GM23338 (cell line): ENCODE measurements at regions not wholly inside any gene's neighbourhood (a gene's known extent, or its start where the extent isn't known, plus 50 kb on each side); places are given as distances from the start of the nearest gene placed in this dataset.

Source experiments
- ATAC-seq: fragments of 200-7000 bp; cut with Tn5 transposase; 3 replicates; pipeline ENCODE4 v1.9.1; 2020
- DNase-seq: peaks from one replicate; pipeline ENCODE4 v3.0.0-alpha.2; 2015; ENCODE audit warnings: low spot score
- H2AFZ ChIP-seq: fragments of 200-600 bp; sonication (generic); 2 replicates; pipeline ENCODE4 v1.8.0; 2016; ENCODE audit warnings: antibody characterized with exemption, mild to moderate bottlenecking, moderate library complexity
- H3F3A ChIP-seq: fragments of 200-600 bp; sonication (generic); replicated peaks from 2 replicates; pipeline ENCODE4 v1.8.0; 2017; ENCODE audit warnings: antibody characterized with exemption, mixed run types, low read depth
- H3K27ac ChIP-seq: fragments of 200-600 bp; sonication (generic); 2 replicates; pipeline ENCODE4 v1.6.1; 2016; ENCODE audit warnings: low read depth
- H3K27me3 ChIP-seq: fragments of 200-600 bp; sonication (generic); 2 replicates; pipeline ENCODE4 v1.8.0; 2016; ENCODE audit warnings: mild to moderate bottlenecking, mixed run types, moderate library complexity; ENCODE audit not compliant: insufficient read depth
- H3K36me3 ChIP-seq: fragments of 200-600 bp; sonication (generic); 2 replicates; pipeline ENCODE4 v1.8.0; 2016; ENCODE audit warnings: mild to moderate bottlenecking; ENCODE audit not compliant: insufficient read depth
- H3K4me1 ChIP-seq: fragments of 200-600 bp; sonication (generic); 2 replicates; pipeline ENCODE4 v1.8.0; 2016; ENCODE audit warnings: mild to moderate bottlenecking, moderate library complexity; ENCODE audit not compliant: insufficient read depth
- H3K4me2 ChIP-seq: fragments of 200-600 bp; sonication (generic); 2 replicates; pipeline ENCODE4 v1.7.1; 2017; ENCODE audit warnings: mixed run types
- H3K4me3 ChIP-seq: fragments of 200-600 bp; sonication (generic); 2 replicates; pipeline ENCODE4 v1.6.1; 2016; ENCODE audit warnings: mixed run types
- H3K79me2 ChIP-seq: fragments of 200-600 bp; sonication (generic); replicated peaks from 2 replicates; pipeline ENCODE4 v1.8.0; 2017; ENCODE audit warnings: mild to moderate bottlenecking; ENCODE audit not compliant: insufficient read depth
- H3K9me2 ChIP-seq: fragments of 200-600 bp; sonication (generic); 2 replicates; pipeline ENCODE4 v1.8.0; 2017; ENCODE audit not compliant: insufficient read depth
- H4K20me1 ChIP-seq: fragments of 200-600 bp; sonication (generic); replicated peaks from 2 replicates; pipeline ENCODE4 v1.8.0; 2017; ENCODE audit warnings: mild to moderate bottlenecking; ENCODE audit not compliant: insufficient read depth
- H3K27ac Mint-ChIP-seq: 2 replicates; pipeline ENCODE4 v1.8.0; 2020; ENCODE audit warnings: inconsistent platforms, mild to moderate bottlenecking, moderate library complexity, mixed read lengths
- H3K27me3 Mint-ChIP-seq: 3 replicates; pipeline ENCODE4 v1.8.0; 2022; ENCODE audit warnings: low read depth, mild to moderate bottlenecking, moderate library complexity, mixed read lengths, inconsistent platforms; ENCODE audit not compliant: insufficient read depth, poor library complexity
- H3K36me3 Mint-ChIP-seq: 3 replicates; pipeline ENCODE4 v1.8.0; 2021; ENCODE audit warnings: low read depth, mild to moderate bottlenecking, inconsistent platforms, moderate library complexity, mixed read lengths
- H3K4me1 Mint-ChIP-seq: 3 replicates; pipeline ENCODE4 v1.8.0; 2020; ENCODE audit warnings: mild to moderate bottlenecking, inconsistent platforms, mixed read lengths
- H3K4me3 Mint-ChIP-seq: 3 replicates; pipeline ENCODE4 v1.8.0; 2021; ENCODE audit warnings: moderate library complexity, mild to moderate bottlenecking, inconsistent platforms, mixed read lengths
- H3K9me3 Mint-ChIP-seq: 3 replicates; pipeline ENCODE4 v1.8.0; 2020; ENCODE audit warnings: moderate library complexity, mild to moderate bottlenecking, inconsistent platforms, mixed read lengths
- CREB1 ChIP-seq: fragments of 250-450 bp; sonication (Bioruptor Pico); IDR thresholded peaks from 2 replicates; pipeline ENCODE4 v1.5.0; 2020; ENCODE audit warnings: low read depth, mild to moderate bottlenecking, moderate library complexity
- EZH2 ChIP-seq: fragments of 200-600 bp; sonication (generic); IDR thresholded peaks from one replicate; pipeline ENCODE4 v1.8.0; 2017; ENCODE audit warnings: antibody characterized with exemption, mild to moderate bottlenecking, low read depth; ENCODE audit not compliant: unreplicated experiment
- EZH2phosphoT487 ChIP-seq: fragments of 200-600 bp; sonication (generic); IDR thresholded peaks from one replicate; pipeline ENCODE4 v1.8.1; 2018; ENCODE audit warnings: antibody characterized with exemption; ENCODE audit not compliant: unreplicated experiment
- JUNB ChIP-seq: IDR thresholded peaks from one replicate; pipeline ENCODE4 v1.6.1; 2016; ENCODE audit warnings: antibody characterized with exemption; ENCODE audit not compliant: unreplicated experiment
- NANOG ChIP-seq: IDR thresholded peaks from 2 replicates; pipeline ENCODE4 v1.6.1; 2016; ENCODE audit warnings: antibody characterized with exemption, borderline replicate concordance
- STAT1 ChIP-seq: IDR thresholded peaks from one replicate; pipeline ENCODE4 v1.6.1; 2016; ENCODE audit warnings: antibody characterized with exemption; ENCODE audit not compliant: unreplicated experiment
- ZNF331 ChIP-seq: fragments of 250-450 bp; sonication (Bioruptor Pico); IDR thresholded peaks from 2 replicates; pipeline ENCODE4 v1.5.0; 2020; ENCODE audit warnings: low read depth, mild to moderate bottlenecking, moderate library complexity
- TF ChIP-seq, protein P1 (sequence below): IDR thresholded peaks from one replicate; pipeline ENCODE4 v1.6.1; 2018; ENCODE audit warnings: antibody characterized with exemption; ENCODE audit not compliant: unreplicated experiment
- TF ChIP-seq, protein P2 (sequence below): IDR thresholded peaks from 2 replicates; pipeline ENCODE4 v1.6.1; 2016; ENCODE audit warnings: antibody characterized with exemption
- TF ChIP-seq, protein P3 (sequence below): fragments of 250-450 bp; sonication (Bioruptor Pico); IDR thresholded peaks from 2 replicates; pipeline ENCODE4 v1.5.0; 2020; ENCODE audit warnings: mild to moderate bottlenecking, moderate library complexity
- TF ChIP-seq, protein P4 (sequence below), 2 experiments: fragments of 200-600 bp in 1 of 2; sonication (generic) in 1 of 2; conservative IDR thresholded peaks; 2 replicates each; pipeline versions ENCODE4 v1.5.1 to v1.6.1; 2016 to 2017; ENCODE audit warnings: antibody characterized with exemption in 2 of 2, low read depth in 2 of 2, mild to moderate bottlenecking in 2 of 2, moderate library complexity in 1 of 2

DNA sequence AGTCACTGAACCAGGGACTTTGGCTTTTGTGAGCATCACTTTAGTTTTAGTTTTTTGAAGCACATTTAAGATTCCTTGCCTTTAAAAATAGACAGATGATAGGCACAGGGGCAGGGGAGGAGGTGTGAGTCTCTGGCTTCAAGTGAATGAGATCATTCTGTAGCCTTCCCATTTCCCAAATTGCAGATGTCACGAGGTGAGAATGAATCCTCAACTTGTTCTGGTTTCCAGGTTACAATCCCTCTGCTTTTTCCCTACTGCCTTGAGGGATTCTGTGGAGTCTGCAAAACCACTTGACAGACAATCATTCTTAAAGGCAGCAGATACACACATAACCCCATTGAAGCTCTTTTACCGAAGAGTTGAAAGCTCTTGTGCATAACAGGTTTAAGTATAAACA lies 332.4 kb downstream of the DMAC1 start (continued):
- TF ChIP-seq, protein P1, sequence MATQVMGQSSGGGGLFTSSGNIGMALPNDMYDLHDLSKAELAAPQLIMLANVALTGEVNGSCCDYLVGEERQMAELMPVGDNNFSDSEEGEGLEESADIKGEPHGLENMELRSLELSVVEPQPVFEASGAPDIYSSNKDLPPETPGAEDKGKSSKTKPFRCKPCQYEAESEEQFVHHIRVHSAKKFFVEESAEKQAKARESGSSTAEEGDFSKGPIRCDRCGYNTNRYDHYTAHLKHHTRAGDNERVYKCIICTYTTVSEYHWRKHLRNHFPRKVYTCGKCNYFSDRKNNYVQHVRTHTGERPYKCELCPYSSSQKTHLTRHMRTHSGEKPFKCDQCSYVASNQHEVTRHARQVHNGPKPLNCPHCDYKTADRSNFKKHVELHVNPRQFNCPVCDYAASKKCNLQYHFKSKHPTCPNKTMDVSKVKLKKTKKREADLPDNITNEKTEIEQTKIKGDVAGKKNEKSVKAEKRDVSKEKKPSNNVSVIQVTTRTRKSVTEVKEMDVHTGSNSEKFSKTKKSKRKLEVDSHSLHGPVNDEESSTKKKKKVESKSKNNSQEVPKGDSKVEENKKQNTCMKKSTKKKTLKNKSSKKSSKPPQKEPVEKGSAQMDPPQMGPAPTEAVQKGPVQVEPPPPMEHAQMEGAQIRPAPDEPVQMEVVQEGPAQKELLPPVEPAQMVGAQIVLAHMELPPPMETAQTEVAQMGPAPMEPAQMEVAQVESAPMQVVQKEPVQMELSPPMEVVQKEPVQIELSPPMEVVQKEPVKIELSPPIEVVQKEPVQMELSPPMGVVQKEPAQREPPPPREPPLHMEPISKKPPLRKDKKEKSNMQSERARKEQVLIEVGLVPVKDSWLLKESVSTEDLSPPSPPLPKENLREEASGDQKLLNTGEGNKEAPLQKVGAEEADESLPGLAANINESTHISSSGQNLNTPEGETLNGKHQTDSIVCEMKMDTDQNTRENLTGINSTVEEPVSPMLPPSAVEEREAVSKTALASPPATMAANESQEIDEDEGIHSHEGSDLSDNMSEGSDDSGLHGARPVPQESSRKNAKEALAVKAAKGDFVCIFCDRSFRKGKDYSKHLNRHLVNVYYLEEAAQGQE, result no peak
- TF ChIP-seq, protein P2, sequence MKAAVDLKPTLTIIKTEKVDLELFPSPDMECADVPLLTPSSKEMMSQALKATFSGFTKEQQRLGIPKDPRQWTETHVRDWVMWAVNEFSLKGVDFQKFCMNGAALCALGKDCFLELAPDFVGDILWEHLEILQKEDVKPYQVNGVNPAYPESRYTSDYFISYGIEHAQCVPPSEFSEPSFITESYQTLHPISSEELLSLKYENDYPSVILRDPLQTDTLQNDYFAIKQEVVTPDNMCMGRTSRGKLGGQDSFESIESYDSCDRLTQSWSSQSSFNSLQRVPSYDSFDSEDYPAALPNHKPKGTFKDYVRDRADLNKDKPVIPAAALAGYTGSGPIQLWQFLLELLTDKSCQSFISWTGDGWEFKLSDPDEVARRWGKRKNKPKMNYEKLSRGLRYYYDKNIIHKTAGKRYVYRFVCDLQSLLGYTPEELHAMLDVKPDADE, result no peak
- TF ChIP-seq EZH2 (no peak), JUNB (no peak), ZNF331 (CRISPR knock-in tag) (no peak), CREB1 (CRISPR knock-in tag) (no peak)

DNA sequence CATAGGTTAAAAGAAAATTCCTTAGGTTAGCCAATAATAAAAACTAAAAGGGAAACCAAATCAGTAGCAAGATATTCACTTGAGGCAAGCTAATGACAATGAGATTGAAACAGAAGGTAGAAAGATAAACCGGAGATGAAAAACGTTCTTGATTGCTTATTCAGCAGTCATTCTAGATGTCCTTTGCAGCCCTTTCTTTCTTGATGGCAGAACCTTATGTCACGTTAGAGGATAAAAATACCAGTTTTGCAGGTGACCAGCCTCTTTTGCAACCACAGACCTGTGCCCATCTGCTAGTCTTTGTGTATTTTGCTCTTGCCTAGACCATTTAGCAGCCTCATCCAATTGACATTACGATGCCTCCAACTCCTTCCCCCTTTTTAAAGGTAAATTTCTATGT lies 337.8 kb downstream of the DMAC1 start:
- no peak overlapping the region for H3K27ac ChIP-seq
- H3K9me3 Mint-ChIP-seq, result no peaks in the 10 kb centered on the region
- peaks cover 3% of the 10 kb centered on the region; the same call in 2 of the 3 replicates for H3K4me1 Mint-ChIP-seq
- no peaks in the 10 kb centered on the region for H3K36me3 ChIP-seq
- no peaks in the 10 kb centered on the region for H3K9me2 ChIP-seq
- ATAC-seq, result no peak
- no peak overlapping the region for H3K27ac Mint-ChIP-seq
- H3K36me3 Mint-ChIP-seq, result no peaks in the 10 kb centered on the region
- no peak overlapping the region for H3K4me2 ChIP-seq
- no peaks in the 10 kb centered on the region for H3K27me3 Mint-ChIP-seq
- no peak overlapping the region for H2AFZ ChIP-seq
- H3K27me3 ChIP-seq, result no peaks in the 10 kb centered on the region
- H3F3A ChIP-seq, result no peaks in the 10 kb centered on the region
- H3K4me1 ChIP-seq, result no peaks in the 10 kb centered on the region
- H4K20me1 ChIP-seq, result no peaks in the 10 kb centered on the region
- H3K4me3 Mint-ChIP-seq, result no peak overlapping the region
- no peaks in the 10 kb centered on the region for H3K79me2 ChIP-seq
- DNase-seq, result no peak
- H3K4me3 ChIP-seq, result no peak overlapping the region
- no peak for TF ChIP-seq NANOG
- no peak for TF ChIP-seq ZNF331 (CRISPR knock-in tag)
- no peak for TF ChIP-seq EZH2phosphoT487
- TF ChIP-seq, protein P2, result no peak
- TF ChIP-seq, protein P3, sequence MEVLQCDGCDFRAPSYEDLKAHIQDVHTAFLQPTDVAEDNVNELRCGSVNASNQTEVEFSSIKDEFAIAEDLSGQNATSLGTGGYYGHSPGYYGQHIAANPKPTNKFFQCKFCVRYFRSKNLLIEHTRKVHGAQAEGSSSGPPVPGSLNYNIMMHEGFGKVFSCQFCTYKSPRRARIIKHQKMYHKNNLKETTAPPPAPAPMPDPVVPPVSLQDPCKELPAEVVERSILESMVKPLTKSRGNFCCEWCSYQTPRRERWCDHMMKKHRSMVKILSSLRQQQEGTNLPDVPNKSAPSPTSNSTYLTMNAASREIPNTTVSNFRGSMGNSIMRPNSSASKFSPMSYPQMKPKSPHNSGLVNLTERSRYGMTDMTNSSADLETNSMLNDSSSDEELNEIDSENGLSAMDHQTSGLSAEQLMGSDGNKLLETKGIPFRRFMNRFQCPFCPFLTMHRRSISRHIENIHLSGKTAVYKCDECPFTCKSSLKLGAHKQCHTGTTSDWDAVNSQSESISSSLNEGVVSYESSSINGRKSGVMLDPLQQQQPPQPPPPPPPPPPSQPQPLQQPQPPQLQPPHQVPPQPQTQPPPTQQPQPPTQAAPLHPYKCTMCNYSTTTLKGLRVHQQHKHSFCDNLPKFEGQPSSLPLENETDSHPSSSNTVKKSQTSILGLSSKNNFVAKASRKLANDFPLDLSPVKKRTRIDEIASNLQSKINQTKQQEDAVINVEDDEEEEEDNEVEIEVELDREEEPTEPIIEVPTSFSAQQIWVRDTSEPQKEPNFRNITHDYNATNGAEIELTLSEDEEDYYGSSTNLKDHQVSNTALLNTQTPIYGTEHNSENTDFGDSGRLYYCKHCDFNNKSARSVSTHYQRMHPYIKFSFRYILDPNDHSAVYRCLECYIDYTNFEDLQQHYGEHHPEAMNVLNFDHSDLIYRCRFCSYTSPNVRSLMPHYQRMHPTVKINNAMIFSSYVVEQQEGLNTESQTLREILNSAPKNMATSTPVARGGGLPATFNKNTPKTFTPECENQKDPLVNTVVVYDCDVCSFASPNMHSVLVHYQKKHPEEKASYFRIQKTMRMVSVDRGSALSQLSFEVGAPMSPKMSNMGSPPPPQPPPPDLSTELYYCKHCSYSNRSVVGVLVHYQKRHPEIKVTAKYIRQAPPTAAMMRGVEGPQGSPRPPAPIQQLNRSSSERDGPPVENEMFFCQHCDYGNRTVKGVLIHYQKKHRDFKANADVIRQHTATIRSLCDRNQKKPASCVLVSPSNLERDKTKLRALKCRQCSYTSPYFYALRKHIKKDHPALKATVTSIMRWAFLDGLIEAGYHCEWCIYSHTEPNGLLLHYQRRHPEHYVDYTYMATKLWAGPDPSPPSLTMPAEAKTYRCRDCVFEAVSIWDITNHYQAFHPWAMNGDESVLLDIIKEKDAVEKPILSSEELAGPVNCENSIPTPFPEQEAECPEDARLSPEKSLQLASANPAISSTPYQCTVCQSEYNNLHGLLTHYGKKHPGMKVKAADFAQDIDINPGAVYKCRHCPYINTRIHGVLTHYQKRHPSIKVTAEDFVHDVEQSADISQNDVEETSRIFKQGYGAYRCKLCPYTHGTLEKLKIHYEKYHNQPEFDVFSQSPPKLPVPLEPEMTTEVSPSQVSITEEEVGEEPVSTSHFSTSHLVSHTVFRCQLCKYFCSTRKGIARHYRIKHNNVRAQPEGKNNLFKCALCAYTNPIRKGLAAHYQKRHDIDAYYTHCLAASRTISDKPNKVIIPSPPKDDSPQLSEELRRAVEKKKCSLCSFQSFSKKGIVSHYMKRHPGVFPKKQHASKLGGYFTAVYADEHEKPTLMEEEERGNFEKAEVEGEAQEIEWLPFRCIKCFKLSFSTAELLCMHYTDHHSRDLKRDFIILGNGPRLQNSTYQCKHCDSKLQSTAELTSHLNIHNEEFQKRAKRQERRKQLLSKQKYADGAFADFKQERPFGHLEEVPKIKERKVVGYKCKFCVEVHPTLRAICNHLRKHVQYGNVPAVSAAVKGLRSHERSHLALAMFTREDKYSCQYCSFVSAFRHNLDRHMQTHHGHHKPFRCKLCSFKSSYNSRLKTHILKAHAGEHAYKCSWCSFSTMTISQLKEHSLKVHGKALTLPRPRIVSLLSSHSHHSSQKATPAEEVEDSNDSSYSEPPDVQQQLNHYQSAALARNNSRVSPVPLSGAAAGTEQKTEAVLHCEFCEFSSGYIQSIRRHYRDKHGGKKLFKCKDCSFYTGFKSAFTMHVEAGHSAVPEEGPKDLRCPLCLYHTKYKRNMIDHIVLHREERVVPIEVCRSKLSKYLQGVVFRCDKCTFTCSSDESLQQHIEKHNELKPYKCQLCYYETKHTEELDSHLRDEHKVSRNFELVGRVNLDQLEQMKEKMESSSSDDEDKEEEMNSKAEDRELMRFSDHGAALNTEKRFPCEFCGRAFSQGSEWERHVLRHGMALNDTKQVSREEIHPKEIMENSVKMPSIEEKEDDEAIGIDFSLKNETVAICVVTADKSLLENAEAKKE, result no peak
- TF ChIP-seq, protein P4, sequence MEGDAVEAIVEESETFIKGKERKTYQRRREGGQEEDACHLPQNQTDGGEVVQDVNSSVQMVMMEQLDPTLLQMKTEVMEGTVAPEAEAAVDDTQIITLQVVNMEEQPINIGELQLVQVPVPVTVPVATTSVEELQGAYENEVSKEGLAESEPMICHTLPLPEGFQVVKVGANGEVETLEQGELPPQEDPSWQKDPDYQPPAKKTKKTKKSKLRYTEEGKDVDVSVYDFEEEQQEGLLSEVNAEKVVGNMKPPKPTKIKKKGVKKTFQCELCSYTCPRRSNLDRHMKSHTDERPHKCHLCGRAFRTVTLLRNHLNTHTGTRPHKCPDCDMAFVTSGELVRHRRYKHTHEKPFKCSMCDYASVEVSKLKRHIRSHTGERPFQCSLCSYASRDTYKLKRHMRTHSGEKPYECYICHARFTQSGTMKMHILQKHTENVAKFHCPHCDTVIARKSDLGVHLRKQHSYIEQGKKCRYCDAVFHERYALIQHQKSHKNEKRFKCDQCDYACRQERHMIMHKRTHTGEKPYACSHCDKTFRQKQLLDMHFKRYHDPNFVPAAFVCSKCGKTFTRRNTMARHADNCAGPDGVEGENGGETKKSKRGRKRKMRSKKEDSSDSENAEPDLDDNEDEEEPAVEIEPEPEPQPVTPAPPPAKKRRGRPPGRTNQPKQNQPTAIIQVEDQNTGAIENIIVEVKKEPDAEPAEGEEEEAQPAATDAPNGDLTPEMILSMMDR (conservative IDR thresholded peaks at IDR 0.05; ENCODE audit: low read depth in 2 of 2), result no peak
- no peak for TF ChIP-seq STAT1
- no peak for TF ChIP-seq JUNB
